GM18951 (cell line): ENCODE measurements at regions not wholly inside any gene's neighbourhood (a gene's known extent, or its start where the extent isn't known, plus 50 kb on each side); places are given as distances from the start of the nearest gene placed in this dataset.

ENCODE experiments used
- POLR2A ChIP-seq: IDR thresholded peaks from 4 replicates; pipeline ENCODE4 v1.6.1; 2011; ENCODE audit warnings: mild to moderate bottlenecking; ENCODE audit not compliant: insufficient read length, insufficient read depth; ENCODE audit errors: extremely low read depth
- in situ Hi-C: fragments of 300-500 bp; cut with MboI; formaldehyde crosslinking; loops from one replicate; pipeline ENCODE4 v1.12.0; 2022; ENCODE audit warnings: low sequenced_read_pairs, mixed read lengths, inconsistent platforms; ENCODE audit not compliant: unreplicated experiment

DNA sequence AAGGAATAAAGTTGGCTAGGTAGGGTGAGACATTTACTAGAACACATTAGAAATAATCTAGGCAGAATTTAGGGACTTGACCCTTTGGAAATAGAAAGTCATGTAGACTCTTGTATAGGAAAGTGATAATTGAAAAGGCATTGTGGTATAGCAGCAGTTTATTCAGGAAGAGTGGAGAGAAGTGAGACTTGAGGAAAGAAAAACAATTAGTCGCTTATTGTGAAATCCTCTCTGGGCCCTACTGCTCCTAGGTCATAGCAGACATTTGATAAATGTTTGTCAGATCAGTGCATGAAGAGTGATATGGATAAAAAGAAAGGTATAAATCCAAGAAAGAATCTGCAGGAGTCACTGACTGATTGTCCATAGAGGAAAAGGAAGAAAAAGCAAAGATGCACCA, 337.6 kb downstream of the HNRNPD start:
- in situ Hi-C loops = no loop called here
- no peak for TF ChIP-seq POLR2A

DNA sequence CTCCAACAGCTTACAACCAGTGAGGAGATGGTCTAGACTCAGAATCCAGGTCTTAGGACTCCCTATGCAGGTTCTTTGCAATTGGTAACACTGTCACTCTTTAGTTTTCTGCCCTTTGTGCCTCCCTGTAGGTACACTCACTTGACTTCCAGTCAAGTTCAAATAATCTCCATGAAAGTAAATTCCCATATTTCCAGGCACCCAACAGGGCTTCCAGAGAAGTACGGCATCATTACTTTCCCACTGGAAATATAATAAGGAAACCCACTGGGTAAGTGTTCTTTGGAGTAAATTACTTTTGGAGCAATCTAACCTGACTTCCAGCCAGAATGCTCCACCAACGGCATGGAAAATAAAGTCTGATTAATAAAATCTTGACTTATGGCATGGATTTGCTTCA, 338.9 kb downstream of the HNRNPD start:
- TF ChIP-seq POLR2A = no peak
- in situ Hi-C loops = no loop called here

DNA sequence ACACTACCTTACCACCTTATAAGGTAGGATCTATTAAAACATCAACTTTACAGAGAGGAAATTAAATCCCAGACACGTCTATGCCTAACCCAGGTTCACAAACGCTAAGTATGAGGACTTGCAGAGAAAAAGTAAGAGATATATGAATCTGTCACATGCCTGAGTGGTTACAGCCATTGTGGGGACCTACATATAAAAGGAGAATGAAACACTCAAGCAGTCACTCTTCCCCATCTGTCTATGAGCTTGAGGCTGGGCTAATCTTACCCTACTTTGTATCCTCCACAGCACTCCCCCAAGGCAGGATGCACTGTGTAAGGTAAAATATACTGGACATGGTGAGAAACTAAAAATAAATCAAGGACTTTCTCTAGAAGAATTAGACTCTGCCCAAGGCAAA, 339.9 kb downstream of the HNRNPD start:
- in situ Hi-C loops = no loop called here
- no peak for TF ChIP-seq POLR2A

DNA sequence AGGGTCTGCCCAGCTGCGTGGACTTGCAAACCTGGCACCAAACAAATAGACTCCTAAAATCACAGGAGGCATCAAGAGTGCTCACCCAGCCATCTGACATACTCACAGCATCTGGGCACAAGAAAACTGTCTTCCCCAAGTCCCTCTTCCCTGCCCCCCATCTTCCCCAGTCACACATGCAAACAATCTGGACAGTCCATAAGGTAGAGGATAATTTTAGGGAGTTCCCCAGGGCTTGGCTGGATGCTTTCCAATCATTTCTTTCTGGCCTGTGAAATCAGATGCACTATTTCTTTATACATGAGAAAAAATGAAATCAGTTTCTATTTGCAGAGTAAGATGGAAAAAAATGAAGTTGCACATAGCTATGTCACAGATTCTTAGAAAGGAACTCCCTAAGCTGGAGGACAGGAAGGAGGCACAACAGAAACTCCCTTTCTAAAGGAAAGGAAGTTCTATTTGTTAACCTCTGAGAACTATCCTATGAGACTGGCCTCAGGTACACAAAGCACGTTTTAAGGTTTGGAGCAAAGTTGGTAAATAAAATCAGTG, 342.3 kb downstream of the HNRNPD start:
- TF ChIP-seq POLR2A = no peak
- in situ Hi-C loops = no loop called here

DNA sequence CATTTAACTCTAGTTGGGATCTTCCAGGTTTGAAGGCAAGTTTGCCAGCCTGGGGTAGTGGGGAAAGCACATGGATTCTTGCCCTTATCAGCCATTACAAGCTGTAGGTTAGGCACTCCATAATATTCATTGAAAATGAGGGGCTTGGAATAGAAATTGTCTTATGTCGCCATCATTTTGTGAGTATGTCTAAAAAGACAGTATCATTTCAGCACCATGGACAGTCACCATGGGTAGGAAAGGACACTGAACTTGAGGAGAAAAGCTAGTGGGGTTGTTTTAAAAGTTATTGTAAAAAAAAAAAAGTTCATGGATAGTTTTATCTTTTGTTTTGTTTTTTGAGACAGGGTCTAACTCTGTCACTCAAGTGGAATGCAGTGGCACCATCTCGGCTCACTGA, 356.1 kb downstream of the HNRNPD start:
- TF ChIP-seq POLR2A = no peak
- in situ Hi-C loops = no loop called here

DNA sequence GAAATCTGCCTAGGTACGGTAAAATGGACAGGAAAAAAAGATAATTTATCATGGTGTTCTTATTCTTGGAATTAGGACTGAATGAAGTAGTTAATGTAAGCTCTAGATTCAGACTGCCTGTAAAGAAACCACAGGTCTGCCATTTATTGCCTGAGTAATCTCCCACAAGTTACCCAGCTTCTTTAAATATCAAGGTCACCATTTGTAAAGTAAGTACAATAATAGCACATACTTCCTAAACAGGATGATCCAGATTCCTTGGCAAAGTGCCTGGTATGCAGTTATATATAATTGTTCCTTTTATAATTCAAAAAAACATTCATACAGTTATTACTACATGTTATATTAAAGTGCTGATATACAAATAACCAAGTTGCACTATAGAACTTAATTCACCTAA, 368.6 kb downstream of the HNRNPD start:
- in situ Hi-C loops = no loop called here
- no peak for TF ChIP-seq POLR2A

DNA sequence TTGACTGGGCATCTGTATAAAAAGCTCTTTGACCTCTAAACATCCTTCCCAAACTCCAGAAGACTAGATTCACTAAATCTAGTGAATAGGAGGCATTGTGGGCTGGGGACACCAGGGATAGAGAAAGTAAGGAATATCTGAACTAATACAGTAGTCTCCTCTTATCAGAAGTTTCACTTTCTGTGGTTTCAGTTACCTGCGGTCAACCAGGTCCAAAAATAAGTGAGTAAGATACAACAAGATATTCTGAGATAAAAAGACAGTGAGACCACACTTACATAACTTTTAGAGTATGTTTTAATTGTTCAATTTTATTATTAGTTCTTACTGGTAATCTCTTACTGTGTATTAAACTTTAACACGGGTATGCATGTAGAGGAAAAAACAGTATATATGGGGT, 376.5 kb downstream of the HNRNPD start:
- in situ Hi-C loops = no loop called here
- TF ChIP-seq POLR2A = no peak

DNA sequence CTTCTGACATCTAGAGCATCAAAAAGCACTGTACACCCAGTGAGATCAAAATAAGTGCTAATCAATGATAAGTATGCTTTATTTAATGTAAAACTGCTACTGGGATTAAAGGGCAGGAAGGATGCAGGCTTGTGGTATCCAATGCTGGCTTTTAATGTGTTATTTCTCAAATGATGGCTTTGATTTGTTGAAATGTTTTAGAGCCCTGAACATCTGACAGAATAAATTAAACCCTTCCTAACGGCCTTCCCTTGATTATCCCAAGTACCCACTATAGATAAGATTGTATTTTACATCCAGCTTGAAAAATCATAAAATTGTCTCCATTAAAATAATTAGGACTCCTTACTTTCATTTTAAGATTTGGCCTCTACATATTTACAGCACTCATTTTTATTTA, 382.9 kb downstream of the HNRNPD start:
- TF ChIP-seq POLR2A = no peak
- in situ Hi-C loops = no loop called here

DNA sequence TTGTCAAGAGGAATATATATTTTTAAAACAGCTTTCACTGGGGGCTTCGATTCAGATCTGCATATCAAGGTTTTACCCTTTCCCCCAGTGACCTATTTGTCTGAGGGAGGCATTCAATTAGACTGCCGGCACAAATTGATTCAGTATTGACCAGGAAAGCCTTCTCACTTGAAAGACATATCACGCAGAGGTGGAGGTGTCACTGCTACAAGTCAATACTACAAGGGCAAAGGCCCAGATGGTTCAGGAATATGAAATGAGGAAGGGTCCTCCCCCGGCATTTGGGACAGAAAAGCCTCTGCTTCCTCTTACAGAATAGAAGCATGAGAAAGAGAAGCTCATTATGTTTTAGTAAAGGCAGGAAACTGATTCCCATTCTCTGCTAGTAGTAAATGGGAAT, 383.6 kb downstream of the HNRNPD start:
- TF ChIP-seq POLR2A = no peak
- in situ Hi-C loops = no loop called here

DNA sequence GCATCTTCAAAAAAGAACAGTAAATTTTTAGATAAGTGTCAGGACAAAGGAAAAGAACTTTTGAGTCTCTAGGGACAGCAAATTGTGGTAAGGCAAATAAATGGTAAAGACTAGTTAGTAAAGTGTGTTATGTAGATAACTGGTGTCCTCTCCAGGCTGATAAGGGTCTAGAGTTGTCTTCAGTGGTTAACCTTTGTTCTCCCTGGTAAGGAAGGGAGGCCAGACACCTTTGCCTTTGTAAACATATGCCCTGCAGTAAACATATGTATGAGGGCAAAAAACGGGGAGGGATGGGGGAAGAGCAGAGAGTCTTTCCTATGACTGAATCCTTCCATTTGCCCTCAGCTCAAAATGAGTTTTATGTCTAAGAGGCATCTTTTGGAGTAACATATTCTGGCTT, 384.6 kb downstream of the HNRNPD start:
- no peak for TF ChIP-seq POLR2A
- in situ Hi-C loops = no loop called here

DNA sequence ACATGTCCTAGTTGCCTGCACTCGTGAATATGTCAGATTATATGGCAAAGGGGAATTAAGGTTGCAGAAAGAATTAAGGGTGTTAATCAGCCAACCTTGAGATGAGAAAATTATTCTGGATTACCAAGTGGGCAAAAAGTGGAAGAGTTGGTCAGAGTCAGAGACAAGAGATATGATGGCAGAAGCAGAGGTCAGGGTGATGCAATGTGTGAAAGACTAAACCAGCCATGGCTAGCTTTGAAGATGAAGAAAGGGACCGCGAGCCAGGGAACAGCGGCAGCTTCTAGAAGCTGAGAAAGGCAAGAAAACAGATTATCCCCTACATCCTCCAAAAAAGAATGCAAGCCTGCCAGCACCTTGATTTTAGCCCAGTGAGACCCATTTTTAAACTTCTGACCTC, 385.6 kb downstream of the HNRNPD start:
- no peak for TF ChIP-seq POLR2A

DNA sequence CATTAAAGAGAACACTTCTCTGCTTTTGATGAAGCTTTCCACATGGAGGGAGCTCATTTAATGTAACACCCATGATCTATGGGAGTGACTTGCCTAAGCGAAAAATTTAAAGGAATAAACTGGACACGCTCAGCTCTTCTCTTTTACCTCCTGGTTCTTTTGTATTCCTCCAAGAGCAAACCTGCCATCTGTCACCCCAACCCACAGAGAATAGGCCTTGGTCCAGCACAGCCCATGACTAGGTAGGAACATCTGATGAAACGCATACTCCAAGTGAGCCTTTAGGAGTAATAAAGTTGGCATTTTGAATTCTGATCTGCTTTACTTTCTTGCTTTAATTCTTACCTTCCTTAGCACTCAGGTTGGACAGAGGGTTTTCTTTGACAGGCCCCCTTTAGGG, 389.0 kb downstream of the HNRNPD start:
- no peak for TF ChIP-seq POLR2A
- in situ Hi-C loops = no loop called here

More for the DNA sequence above, 385.6 kb downstream of the HNRNPD start:
- in situ Hi-C loops = no loop called here

DNA sequence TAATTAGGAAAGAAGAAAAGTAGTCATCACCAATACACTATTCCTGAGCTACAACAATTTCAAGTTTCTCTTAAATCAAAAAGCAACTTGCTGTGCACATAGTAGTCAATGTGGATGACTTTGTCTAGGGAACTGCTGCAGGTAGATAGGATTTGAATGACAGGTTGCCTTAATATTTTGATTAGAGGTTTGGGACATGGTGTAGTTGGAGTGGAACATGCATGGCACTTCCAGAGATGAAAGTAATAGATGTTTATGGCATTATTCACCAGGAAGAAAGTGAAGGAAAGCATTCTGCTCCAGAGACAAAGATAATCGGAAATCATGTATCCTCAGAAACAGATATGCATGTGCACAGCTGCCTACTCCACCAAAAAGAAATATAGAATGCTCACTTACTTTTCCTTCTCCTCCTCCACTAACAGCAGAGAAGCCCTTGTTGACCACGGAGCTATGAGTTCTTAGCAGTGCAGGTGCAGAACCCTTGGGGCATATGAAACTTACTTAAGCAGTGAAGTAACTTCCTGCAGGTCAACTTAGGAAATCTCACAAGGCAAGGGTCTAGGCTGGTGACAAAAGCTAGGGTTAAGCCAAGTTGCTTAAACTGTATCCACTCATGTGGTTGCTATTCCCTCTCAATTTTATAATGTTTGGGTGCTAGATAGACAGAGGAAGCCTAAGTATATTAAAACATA, 390.8 kb downstream of the HNRNPD start:
- in situ Hi-C loops = no loop called here
- no peak for TF ChIP-seq POLR2A

DNA sequence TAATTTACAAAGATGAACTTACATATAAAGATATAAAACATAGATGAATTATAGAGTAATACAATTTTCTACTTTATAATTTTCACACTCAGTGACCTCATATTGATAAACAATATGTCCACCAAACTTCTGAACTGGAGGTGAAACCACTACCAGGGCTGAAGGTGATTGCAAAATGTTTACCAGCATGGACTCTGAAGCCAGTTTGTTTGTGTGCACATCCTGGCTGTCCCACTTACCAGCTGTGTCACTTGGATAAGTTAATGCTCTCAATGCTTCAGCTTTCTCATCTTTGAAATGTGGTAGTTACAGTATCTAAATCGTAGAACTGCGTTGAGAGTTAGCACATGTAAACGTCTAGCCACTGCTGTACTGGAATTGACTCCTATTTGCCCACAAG, 392.6 kb downstream of the HNRNPD start:
- TF ChIP-seq POLR2A = no peak
- in situ Hi-C loops = no loop called here
